WI38 (cell line): ENCODE measurements at regions not wholly inside any gene's neighbourhood (a gene's known extent, or its start where the extent isn't known, plus 50 kb on each side); places are given as distances from the start of the nearest gene placed in this dataset.

Experiments
- H3K4me3 ChIP-seq: 2 replicates; pipeline ENCODE4 v1.5.1; 2011; ENCODE audit warnings: low read depth, mild to moderate bottlenecking, control low read depth, low read length
- TF ChIP-seq, protein P1 (sequence below): IDR thresholded peaks from 2 replicates; pipeline ENCODE4 v1.5.1; 2012; ENCODE audit warnings: low read depth, mild to moderate bottlenecking, control low read depth, low read length

DNA sequence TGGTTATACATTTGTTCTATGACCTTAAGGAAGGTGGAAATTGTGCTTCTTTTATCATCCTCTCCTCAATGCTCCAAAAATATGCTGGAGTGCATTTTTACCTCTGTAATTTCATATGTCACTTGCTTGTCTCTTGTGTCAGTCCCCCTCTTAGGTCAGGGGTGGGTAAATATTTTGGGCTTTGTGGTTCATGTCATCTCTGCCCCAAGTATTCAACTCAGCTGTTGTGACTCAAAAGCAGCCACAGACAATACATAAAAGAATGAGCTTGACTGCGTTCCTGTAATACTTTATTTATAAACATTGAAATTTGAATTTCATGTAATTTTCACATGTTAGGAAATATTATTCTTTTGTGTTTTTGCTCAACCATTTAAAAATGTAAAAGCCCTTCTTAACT lies 60.4 kb upstream of the SLC24A5 start:
- TF ChIP-seq, protein P1, sequence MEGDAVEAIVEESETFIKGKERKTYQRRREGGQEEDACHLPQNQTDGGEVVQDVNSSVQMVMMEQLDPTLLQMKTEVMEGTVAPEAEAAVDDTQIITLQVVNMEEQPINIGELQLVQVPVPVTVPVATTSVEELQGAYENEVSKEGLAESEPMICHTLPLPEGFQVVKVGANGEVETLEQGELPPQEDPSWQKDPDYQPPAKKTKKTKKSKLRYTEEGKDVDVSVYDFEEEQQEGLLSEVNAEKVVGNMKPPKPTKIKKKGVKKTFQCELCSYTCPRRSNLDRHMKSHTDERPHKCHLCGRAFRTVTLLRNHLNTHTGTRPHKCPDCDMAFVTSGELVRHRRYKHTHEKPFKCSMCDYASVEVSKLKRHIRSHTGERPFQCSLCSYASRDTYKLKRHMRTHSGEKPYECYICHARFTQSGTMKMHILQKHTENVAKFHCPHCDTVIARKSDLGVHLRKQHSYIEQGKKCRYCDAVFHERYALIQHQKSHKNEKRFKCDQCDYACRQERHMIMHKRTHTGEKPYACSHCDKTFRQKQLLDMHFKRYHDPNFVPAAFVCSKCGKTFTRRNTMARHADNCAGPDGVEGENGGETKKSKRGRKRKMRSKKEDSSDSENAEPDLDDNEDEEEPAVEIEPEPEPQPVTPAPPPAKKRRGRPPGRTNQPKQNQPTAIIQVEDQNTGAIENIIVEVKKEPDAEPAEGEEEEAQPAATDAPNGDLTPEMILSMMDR: no peak
- no peak overlapping the region for H3K4me3 ChIP-seq

DNA sequence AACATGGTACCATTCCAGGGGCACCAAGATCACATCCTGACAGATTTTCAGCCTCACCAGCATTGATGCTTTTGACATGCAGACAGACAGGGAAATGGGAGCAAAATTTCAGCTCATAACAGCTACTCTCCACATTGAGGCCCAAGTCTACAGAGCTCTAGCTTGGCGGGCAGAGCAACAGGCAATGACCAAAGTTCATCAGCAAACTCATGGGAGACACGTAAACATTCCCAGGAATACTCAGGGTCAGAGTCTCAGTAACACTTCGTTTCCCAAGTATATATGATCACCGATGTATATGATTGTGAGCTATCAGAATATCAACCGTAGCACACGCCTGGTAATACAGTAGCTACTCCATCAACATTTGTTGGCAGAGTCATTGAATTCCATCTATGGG lies 59.2 kb upstream of the SLC24A5 start:
- TF ChIP-seq, protein P1: no peak
- no peak overlapping the region for H3K4me3 ChIP-seq

- TF ChIP-seq, protein P1: no peak
Observed at GRCh38 chr15:48062148-48062872, 58.5 kb upstream of the SLC24A5 start.

GRCh38 chr15:48063411-48063985 lies 57.3 kb upstream of the SLC24A5 start:
- H3K4me3 ChIP-seq: no peak overlapping the region
- TF ChIP-seq, protein P1: no peak

More at GRCh38 chr15:48062148-48062872, 58.5 kb upstream of the SLC24A5 start:
- no peak overlapping the region for H3K4me3 ChIP-seq

GRCh38 chr15:48064421-48064820 lies 56.4 kb upstream of the SLC24A5 start:
- no peak overlapping the region for H3K4me3 ChIP-seq
- TF ChIP-seq, protein P1: no peak

- no peak overlapping the region for H3K4me3 ChIP-seq
Observed at GRCh38 chr15:48066456-48066855, 54.3 kb upstream of the SLC24A5 start.

More at GRCh38 chr15:48066456-48066855, 54.3 kb upstream of the SLC24A5 start:
- TF ChIP-seq, protein P1: no peak
